G401 (cell line): ENCODE measurements at regions not wholly inside any gene's neighbourhood (a gene's known extent, or its start where the extent isn't known, plus 50 kb on each side); places are given as distances from the start of the nearest gene placed in this dataset.
"Not testable (repeated sequence)": the region's sequence is repeated elsewhere in the genome, so short reads cannot be mapped to it uniquely, and the experiment has no call there.

ENCODE experiments used
- DNase-seq: peaks from one replicate; pipeline ENCODE4 v3.0.0-alpha.2; 2015; ENCODE audit warnings: low spot score
- in situ Hi-C: cut with HindIII; loops from 2 replicates; pipeline ENCODE4 v1.10.0; 2016; ENCODE audit warnings: low sequenced_read_pairs, mixed read lengths

DNA sequence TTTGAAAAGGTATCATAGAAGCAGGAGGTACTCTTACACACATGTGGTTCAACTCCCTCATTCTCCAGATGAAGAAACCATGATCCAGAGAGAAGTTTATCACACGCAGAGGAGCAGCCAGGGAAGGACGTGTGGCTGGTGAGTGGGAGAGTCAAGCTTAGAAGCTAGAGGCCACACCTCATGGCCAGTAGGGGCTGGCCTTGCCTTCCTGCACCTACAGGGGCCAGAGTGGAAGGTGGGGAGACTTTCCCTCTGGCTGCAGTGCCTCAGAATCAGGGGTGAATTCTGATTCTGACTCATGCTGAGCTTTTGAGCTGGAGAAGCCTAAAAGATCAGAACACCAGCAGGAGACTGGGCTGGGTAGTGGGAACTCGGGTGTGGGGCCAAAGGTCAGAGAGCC lies 1067.9 kb downstream of the BCL11B start:
- in situ Hi-C loops, result no loop called here
- no peak for DNase-seq

DNA sequence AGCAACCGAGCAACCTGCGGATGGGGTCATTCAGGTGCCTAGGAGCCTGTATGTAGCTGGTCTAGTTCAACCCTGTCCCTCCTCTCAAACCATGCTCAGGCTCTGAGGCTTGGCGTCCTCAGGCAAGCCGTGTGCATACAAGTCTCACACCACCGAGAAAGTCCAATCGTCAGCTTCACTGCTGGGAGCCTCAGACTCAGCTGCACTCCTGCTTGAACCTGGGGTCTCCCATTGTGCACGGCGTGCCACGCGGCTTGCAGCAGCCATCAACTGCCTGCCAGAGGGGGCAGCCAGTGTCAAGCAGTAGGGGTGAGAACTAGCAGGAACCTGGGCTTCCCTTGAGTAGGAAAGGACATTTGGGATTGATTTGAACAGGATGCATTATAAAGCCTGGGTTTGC lies 1064.6 kb downstream of the BCL11B start:
- no peak for DNase-seq
- in situ Hi-C loops, result no loop called here

DNA sequence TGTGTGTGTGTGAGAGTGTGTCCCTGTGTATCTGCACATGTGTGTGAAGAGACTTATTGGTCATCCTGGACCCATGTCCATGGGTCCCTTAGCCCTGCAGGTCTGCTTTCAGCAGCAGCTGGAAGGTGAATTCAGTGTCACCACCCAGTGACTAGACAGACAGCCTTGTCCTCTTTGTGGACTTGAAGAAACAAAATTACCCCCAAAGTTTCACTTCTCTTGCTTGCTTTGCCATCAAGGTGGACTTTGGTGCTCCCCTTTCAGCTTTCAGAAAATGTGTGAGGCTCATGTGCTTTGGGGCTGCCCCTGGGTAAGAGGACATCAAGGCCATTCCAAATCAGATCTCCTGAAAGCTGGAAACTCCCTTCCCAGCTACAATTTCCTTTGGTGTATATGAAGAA lies 1063.8 kb downstream of the BCL11B start:
- in situ Hi-C loops, result no loop called here
- no peak for DNase-seq

DNA sequence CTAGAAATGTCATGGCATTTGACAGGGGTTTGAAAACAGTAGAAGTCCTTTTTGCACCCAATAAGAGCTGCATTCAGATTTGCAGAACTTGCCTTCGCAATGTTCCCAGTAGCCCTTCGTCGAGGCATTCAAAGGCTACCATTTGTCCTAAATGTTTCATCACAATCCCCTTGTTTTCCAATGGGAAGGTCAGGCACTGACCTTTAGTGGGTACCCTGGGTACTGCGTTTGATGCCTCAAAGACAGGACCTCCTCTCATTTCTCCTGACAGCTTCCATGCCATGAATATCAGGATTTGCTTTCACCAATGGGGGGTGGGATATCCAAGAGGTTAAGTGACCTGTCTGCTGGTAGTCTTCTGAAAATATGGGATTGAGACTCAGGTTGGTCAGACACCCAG lies 1063.1 kb downstream of the BCL11B start:
- no peak for DNase-seq
- in situ Hi-C loops, result no loop called here

DNA sequence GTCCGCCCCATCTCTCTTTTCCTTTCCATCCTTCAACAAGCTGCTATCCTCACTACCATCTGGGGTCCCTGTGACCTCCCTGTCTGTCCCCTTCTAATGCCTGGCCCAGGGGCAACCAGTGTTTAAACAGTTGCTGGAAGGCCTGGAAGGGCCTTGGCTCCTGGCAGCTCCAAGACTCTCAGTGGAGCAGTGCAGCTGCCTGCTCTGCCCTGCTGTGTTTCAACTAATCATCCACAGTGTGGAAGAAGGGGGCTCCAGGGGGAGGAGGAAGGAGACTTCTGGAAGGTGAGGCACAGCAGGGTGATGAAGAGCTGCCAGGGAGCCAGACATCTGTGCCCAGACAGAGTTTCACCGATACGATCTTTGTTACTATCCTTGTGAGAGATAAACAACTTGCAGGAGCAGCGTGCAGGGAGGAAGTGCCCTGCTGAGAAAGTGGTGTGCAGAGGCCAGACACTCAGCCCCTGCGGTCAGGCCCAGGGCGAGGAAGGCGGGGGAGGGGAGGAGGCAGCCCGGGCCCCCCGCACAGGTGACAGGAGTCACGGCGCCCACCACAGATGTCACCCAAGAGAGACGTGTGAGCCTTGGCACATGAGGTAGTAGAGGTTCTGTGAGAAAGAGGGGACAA lies 1061.8 kb downstream of the BCL11B start:
- DNase-seq, result no peak
- in situ Hi-C loops, result no loop called here

DNA sequence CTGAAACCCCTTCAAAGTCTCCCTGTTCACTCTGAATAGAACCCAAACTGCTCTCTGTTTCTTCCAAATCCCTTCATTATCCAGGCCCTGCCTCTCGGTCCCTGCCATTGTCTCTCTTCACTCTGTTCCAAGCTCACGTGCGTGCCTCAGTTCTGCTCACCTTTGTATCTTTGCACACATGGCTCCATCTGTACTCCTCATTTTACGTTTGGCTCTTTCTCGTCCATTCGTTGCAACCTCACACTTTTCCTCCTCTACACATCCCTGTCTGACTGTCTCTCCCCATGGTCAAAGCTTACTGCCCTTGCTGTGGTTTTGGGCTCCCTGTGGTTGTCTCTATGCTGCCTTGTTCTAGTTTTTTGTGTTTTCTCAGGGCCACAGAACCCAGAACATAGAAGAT lies 1054.5 kb downstream of the BCL11B start:
- in situ Hi-C loops, result no loop called here

DNA sequence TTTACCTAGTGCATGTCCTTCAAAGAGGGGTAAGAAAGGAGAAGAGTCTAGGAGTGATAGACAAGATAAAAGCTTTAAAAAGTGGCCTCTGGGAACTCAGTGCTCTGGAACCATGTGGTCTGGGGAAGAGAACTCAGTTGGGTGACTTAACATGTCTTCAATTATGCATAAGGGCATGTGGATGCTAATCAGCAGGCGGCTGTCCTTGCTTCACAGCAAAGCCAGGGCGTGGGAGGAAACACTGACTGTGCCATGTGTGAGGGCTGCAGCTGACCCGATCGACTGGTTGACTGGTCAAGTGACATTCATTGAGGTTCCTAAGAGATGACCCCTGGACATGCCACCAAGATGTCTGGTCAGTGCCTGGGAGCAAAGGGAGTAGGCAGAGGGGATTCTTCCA lies 1053.8 kb downstream of the BCL11B start:
- no peak for DNase-seq
- in situ Hi-C loops, result no loop called here

More for the DNA sequence above, 1054.5 kb downstream of the BCL11B start:
- no peak for DNase-seq

DNA sequence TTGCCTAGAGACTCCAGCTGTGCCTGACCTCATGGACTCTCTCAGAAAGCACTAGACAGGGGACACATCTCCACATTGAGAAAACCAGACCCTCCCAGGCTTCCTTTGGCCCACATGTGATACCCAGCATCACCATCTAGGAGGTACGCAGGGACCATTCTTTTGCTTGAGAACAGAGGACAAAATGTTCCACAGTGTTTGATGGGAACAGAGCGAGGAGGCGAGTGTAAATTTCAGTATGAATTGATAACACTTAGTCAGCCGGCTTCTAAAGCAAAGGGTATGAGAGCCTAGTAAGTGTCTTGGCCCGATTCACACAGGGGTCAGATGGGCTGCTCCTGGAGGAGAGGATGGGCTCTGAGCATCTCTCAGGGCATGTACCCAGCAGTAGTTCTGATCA lies 1052.4 kb downstream of the BCL11B start:
- in situ Hi-C loops, result no loop called here
- no peak for DNase-seq

DNA sequence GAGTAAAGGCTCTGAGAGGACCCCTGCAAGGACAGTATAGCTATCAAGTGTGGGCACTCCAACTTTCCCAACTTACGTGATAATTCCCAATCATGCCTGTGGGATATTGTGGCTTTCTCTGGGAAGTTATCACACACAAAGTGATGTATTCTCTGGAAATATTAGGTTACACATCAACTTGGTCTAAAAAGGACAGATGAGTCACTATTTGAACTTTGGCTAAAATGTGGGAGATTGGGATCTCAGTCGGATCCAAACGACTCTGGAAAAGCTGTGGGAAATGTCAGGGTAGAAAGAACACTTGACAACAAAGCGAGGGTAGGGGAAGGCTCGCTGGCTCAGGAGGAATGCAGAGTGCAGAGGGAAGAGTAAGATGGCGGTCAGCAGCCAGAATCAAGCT lies 1048.9 kb downstream of the BCL11B start:
- in situ Hi-C loops, result no loop called here
- DNase-seq, result no peak

DNA sequence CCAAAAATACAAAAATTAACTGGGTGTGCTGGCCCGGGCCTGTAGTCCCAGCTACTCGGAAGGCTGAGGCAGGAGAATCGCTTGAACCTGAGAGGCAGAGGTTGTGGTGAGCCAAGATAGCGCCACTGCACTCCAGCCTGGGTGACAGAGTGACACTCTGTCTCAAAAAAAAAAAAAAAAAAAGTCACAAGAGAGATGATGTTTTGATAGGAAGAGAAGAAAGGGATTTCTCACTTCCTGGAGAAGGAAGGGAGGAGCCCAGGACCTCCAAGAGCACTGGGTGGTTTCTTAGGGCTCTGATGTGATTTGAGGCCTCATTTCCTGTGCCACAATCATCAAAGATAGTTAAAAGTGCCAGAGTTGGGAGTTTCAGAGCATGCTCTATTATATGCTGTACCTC lies 1048.3 kb downstream of the BCL11B start:
- in situ Hi-C loops, DNase-seq: not testable (repeated sequence)

DNA sequence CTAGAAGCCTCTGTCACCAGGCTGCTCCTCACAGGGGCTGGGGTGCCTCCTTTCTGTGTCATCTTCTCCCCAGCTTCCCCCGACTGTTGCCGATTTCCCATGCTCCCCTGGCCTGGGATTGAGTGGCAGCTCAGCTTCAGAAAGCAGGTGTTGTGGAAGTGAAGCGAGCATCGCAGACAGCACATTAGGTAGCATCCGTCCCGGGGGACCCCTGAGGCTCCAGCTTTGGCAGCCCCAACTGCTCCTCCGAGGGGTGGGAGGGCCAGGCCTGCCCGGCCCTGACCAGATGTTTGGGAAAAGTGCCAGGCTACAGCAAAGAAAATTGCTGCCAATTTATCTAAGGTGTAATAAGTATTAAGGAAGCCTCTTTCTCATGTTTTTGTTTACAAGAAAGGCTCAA lies 1045.6 kb downstream of the BCL11B start:
- in situ Hi-C loops, result no loop called here
- DNase-seq, result no peak

DNA sequence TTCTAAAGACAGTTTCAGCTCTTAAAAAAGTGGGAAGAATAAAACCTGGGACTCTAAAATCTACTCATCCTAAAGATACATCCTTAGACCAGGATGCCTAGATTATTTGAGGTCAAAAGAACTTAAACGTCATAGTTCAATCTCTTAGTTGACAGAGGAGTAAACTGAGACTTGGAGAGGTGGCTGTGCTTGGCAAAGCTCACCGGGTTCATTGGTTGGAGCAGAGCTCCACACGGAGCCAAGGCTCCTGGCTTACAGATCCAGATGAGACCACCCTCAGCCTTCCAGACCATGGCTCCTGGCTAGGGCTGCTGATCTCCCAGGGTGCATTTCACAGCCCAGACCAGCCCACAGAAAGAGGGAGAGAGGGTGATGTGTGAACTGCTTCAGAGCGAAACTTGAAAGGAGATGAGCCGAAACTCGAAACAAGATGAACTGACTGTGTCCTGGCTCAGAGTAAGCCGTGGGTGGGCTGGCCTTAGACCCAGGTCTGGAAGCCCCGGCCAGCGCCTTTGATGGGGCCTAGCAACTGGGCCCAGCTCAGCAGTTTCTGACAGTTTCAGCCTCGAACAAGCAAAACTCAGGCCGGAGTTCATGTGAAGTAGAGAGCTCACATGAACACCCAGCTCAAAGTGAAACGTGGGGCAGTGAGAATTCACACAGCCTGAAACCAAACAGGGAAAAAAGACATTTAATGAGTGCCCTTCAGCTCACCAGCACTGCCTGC lies 1044.8 kb downstream of the BCL11B start:
- no peak for DNase-seq
- in situ Hi-C loops, result no loop called here

DNA sequence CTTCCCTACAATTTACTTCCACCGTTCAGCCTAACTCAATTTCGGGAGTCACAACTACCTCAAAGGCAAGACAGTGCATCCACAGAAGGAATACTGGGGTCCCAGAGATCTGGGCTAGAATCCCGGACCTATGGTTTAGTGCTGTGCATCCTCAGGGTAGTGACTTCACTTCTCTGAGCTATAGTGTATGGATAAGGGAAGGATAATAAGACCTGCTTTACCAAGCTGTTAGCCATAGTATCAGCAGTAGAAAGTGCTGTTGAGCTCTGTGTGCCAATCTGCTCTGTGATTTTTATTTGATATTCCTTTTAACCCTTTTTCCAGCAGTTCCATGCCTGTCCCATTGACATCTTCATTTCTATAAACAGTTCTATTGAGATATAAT lies 1044.3 kb downstream of the BCL11B start:
- DNase-seq, result no peak
- in situ Hi-C loops, result no loop called here

DNA sequence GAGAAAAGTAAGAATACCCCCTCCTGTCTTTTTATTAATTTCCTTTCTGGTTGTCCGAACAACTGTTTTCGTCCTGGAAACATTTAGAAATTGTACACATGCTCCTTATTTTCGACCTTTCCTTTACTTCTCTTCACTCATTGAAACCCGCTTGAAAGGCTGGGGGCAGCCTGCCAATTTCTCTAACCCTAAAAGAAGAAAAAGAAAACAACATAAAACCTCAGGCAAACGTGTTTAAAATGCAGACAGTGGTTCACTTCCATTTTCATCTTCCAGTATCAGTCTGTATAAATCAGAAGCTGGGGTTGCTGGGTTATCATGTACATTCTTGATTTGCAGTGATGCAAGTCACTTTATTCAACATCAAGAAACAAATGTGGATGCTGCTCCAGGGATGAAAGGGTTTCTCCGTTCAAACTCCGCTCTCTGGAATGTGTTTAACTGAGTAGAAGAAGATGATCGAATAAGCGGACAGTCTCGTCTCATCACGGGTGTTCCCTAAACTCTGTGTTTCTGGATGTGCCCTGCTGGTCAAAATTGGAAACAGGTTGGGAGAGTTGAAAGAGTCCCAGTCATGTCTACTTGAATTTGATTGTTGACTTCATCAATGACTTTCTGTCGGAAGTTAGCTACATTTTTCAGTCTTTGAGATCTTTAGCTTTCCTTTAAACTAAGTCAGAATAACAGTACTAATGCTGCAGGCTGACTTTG lies 1042.2 kb downstream of the BCL11B start:
- no peak for DNase-seq
- in situ Hi-C loops, result no loop called here

DNA sequence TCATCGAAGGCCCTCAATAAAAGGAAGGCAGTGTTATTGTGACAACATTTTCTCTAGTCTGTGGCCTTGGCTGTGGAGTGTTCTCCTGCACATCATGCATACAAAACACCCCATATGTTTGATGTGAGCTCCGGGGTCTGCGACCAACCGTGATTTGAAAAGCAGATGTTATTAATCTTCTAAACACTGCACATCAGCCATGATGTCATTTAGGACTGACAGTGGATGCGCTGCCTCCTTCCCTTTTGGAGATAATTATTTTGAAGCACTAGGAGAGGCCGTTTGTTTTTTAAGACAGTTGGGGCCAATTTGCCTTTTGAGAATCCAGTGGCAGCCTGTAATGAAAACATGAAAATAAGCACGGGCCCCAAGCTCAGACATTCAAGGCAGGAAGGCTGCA lies 1041.6 kb downstream of the BCL11B start:
- no peak for DNase-seq

DNA sequence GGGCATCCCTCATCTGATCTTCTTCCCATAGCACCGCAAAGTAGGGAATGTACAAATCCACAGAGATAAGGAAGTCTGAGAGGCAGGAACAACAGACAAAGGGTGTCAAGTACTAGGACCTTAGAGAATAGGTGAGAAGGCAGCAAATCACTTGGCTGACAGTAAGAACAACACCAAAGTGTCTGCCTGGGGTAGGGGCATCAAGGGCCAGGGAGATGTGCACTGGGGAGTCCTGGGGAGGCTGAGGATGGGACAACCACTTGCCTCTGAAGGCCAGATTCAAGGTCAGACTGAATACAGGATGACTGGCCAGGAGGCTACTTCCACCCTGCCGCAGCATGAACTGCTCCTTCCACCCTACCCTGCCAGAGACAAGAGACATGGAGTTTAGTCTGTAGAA lies 1040.8 kb downstream of the BCL11B start:
- in situ Hi-C loops, result no loop called here
- DNase-seq, result no peak

More for the DNA sequence above, 1041.6 kb downstream of the BCL11B start:
- in situ Hi-C loops, result no loop called here

DNA sequence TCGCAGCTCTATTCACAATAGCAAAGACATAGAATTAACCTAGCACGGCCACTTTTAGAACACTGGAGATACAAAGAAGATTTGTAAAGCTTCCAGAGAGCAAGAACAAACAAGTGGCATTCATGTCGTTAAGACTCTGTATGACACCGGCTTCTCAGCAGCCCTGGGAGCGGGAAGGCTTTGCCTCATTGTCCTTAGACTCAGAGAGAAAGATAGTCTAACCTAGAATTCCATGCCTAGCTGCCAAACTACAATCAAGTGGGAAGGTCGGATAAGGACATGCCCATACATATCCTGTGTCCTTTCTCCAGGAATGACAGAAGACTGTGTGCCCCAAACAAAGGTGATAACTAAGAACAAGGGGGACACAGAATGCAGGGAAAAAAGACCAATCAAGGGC lies 1038.3 kb downstream of the BCL11B start:
- in situ Hi-C loops, result no loop called here

DNA sequence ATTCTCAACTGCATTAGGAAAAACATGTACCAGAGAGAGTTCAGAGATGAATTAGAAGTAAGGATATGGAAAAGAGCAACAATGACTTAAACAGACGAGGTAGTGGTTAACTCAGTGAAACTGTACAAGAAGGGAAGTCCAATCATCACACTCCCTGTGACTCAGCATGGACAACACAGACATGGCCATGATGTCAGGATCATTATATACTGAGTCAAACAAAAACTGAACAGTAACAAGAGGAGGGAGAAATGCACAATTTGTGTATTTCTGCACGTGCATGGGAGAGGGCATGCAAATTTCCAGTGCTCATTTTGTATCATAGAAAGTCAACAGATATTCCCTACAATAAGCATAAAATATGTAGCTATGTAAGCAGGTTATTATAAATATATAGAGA lies 1037.8 kb downstream of the BCL11B start:
- DNase-seq, result no peak
- in situ Hi-C loops, result no loop called here

More for the DNA sequence above, 1038.3 kb downstream of the BCL11B start:
- DNase-seq, result no peak

DNA sequence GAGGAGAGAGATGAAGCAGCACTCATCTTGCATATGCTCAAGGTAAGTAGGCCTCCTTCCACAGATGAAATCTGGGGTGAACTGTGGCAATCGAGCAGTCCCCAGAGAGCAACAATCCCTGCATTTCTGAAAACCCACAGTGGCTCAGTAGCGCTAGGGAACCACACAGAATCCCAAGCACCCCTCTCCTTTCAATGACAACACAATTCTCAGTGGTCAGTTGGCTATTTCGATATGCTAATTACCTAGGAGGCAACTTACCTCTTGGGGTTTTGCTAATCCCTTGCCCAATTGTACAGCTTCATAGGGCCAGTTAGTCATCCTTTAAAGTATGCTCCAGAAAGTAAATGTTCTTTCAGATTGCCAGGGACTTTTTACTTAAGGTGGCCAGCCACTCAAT lies 1035.7 kb downstream of the BCL11B start:
- no peak for DNase-seq
- in situ Hi-C loops, result no loop called here

DNA sequence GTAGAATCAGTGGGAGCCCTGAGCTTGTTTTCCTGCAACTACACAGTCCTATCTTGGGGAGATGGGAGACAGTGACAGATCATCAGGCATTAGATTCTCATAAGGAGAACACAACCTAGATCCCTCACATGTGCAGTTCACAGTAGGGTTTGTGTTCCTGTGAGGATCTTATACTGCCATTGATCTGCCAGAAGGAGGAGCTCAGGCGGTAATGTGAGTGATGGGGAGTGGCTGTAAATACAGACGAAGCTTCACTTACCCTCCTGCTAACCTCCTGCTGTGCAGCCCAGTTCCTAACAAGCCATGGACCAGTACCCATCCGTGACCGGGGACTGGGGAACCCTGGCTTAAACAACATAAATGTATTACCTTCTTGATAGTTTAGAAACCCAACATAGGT lies 1034.1 kb downstream of the BCL11B start:
- no peak for DNase-seq
- in situ Hi-C loops, result no loop called here

DNA sequence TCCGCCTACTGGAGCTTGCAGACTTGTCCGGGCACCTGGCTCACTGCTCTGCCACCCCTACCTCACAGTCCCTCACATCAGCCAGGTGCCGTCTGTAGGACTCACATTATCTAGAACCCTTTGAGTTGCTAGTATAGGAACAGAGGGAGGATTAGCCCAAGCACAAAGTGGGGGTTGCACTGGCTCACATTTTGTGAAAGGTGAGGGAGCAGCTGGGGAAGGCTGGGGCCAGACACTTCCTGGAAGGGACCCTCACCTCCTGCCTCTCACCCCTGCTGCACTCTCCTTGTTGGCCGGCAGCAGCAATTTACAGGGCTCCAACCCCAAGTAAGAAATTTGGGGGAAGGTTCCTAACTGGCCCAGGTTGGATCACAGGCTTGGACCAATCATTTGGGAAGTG lies 1031.6 kb downstream of the BCL11B start:
- in situ Hi-C loops, result no loop called here
- no peak for DNase-seq
